HuH-7.5 (cell line): ENCODE measurements at regions not wholly inside any gene's neighbourhood (a gene's known extent, or its start where the extent isn't known, plus 50 kb on each side); places are given as distances from the start of the nearest gene placed in this dataset.
"Not testable (repeated sequence)": the region's sequence is repeated elsewhere in the genome, so short reads cannot be mapped to it uniquely, and the experiment has no call there.

Experiments
- DNase-seq: peaks from one replicate; pipeline ENCODE4 v3.0.0; 2011; ENCODE audit warnings: low spot score

GRCh38 chr11:109937968-109938367 lies 155.2 kb upstream of the ZC3H12C start:
- no peak for DNase-seq

- DNase-seq = peak; percentile 9
Measured at GRCh38 chr11:109939166-109939810, 153.9 kb upstream of the ZC3H12C start.

- DNase-seq = no peak
Measured at GRCh38 chr11:109940816-109941215, 152.4 kb upstream of the ZC3H12C start.

- DNase-seq = no peak
Measured at GRCh38 chr11:109945626-109946321, 147.4 kb upstream of the ZC3H12C start.

- DNase-seq = peak; percentile 25
Measured at GRCh38 chr11:109946322-109946846, 146.8 kb upstream of the ZC3H12C start.

- no peak for DNase-seq
Measured at GRCh38 chr11:109954534-109954933, 138.7 kb upstream of the ZC3H12C start.

- no peak for DNase-seq
Measured at GRCh38 chr11:109956124-109956793, 136.9 kb upstream of the ZC3H12C start.

GRCh38 chr11:109957000-109957399 lies 136.2 kb upstream of the ZC3H12C start:
- DNase-seq = no peak

- no peak for DNase-seq
Measured at GRCh38 chr11:109957601-109958000, 135.6 kb upstream of the ZC3H12C start.

GRCh38 chr11:109958131-109958820 lies 134.9 kb upstream of the ZC3H12C start:
- DNase-seq = no peak

GRCh38 chr11:109958821-109959166 lies 134.4 kb upstream of the ZC3H12C start:
- no peak for DNase-seq

- DNase-seq = no peak
Measured at GRCh38 chr11:109960831-109961230, 132.4 kb upstream of the ZC3H12C start.

GRCh38 chr11:109961261-109961660 lies 131.9 kb upstream of the ZC3H12C start:
- no peak for DNase-seq

- no peak for DNase-seq
Measured at GRCh38 chr11:109963101-109963500, 130.1 kb upstream of the ZC3H12C start.

GRCh38 chr11:109964487-109964886 lies 128.7 kb upstream of the ZC3H12C start:
- DNase-seq = no peak

GRCh38 chr11:109965445-109965844 lies 127.7 kb upstream of the ZC3H12C start:
- not testable (repeated sequence) for DNase-seq

GRCh38 chr11:109965926-109966325 lies 127.3 kb upstream of the ZC3H12C start:
- not testable (repeated sequence) for DNase-seq

- not testable (repeated sequence) for DNase-seq
Measured at GRCh38 chr11:109967136-109967535, 126.1 kb upstream of the ZC3H12C start.

GRCh38 chr11:109968299-109968698 lies 124.9 kb upstream of the ZC3H12C start:
- no peak for DNase-seq

GRCh38 chr11:109968781-109969180 lies 124.4 kb upstream of the ZC3H12C start:
- DNase-seq = no peak

- DNase-seq = no peak
Measured at GRCh38 chr11:109970516-109971183, 122.5 kb upstream of the ZC3H12C start.

GRCh38 chr11:109971184-109971523 lies 122.0 kb upstream of the ZC3H12C start:
- no peak for DNase-seq
